Cardiac septum (tissue), 1 donor: ENCODE measurements at regions not wholly inside any gene's neighbourhood (a gene's known extent, or its start where the extent isn't known, plus 50 kb on each side); places are given as distances from the start of the nearest gene placed in this dataset.

ENCODE experiments used
- DNase-seq: peaks from one replicate; pipeline ENCODE4 v3.0.0-alpha.2; 2020; ENCODE audit warnings: low spot score
- intact Hi-C: fragments of 100-400 bp; cut with DNase I; formaldehyde crosslinking; loops from one replicate; pipeline ENCODE4 v1.14.0; 2022
- donor health status: DM: no; HTN: no; CAD: no.

- intact Hi-C loops, result no loop called here
- DNase-seq, result no peak
These were observed 325.9 kb upstream of the SORCS1 start for GRCh38 chr10:107490389-107490788.

- no peak for DNase-seq
- intact Hi-C loops, result no loop called here
These were observed 322.8 kb upstream of the SORCS1 start for GRCh38 chr10:107487284-107487683.

GRCh38 chr10:107485019-107485418, 320.5 kb upstream of the SORCS1 start:
- DNase-seq, result no peak
- intact Hi-C loops, result no loop called here

GRCh38 chr10:107481881-107482280, 317.4 kb upstream of the SORCS1 start:
- intact Hi-C loops, result no loop called here
- DNase-seq, result no peak

- intact Hi-C loops, result no loop called here
- no peak for DNase-seq
These were observed 316.7 kb upstream of the SORCS1 start for GRCh38 chr10:107481224-107481623.

- DNase-seq, result no peak
- intact Hi-C loops, result no loop called here
These were observed 316.3 kb upstream of the SORCS1 start for GRCh38 chr10:107480781-107481180.

GRCh38 chr10:107477266-107477665, 312.8 kb upstream of the SORCS1 start:
- intact Hi-C loops, result no loop called here

GRCh38 chr10:107476408-107476807, 311.9 kb upstream of the SORCS1 start:
- intact Hi-C loops, result no loop called here
- DNase-seq, result no peak

More at GRCh38 chr10:107477266-107477665, 312.8 kb upstream of the SORCS1 start:
- DNase-seq, result no peak

- no peak for DNase-seq
- intact Hi-C loops, result no loop called here
These were observed 310.1 kb upstream of the SORCS1 start for GRCh38 chr10:107474650-107475049.

GRCh38 chr10:107473225-107473624, 308.7 kb upstream of the SORCS1 start:
- intact Hi-C loops, result no loop called here
- no peak for DNase-seq

- intact Hi-C loops, result no loop called here
- no peak for DNase-seq
These were observed 307.4 kb upstream of the SORCS1 start for GRCh38 chr10:107471911-107472310.

- intact Hi-C loops, result no loop called here
- DNase-seq, result no peak
These were observed 289.1 kb upstream of the SORCS1 start for GRCh38 chr10:107453561-107453960.

- DNase-seq, result no peak
- intact Hi-C loops, result no loop called here
These were observed 286.5 kb upstream of the SORCS1 start for GRCh38 chr10:107451047-107451446.

- intact Hi-C loops, result no loop called here
- no peak for DNase-seq
These were observed 285.6 kb upstream of the SORCS1 start for GRCh38 chr10:107450056-107450455.

GRCh38 chr10:107444443-107444842, 279.9 kb upstream of the SORCS1 start:
- no peak for DNase-seq
- intact Hi-C loops, result no loop called here

- intact Hi-C loops, result no loop called here
- no peak for DNase-seq
These were observed 279.3 kb upstream of the SORCS1 start for GRCh38 chr10:107443813-107444212.

GRCh38 chr10:107443326-107443725, 278.8 kb upstream of the SORCS1 start:
- DNase-seq, result no peak
- intact Hi-C loops, result no loop called here

- DNase-seq, result no peak
- intact Hi-C loops, result no loop called here
These were observed 277.6 kb upstream of the SORCS1 start for GRCh38 chr10:107442035-107442505.

- intact Hi-C loops, result no loop called here
These were observed 276.2 kb upstream of the SORCS1 start for GRCh38 chr10:107440741-107441140.

GRCh38 chr10:107437921-107438320, 273.4 kb upstream of the SORCS1 start:
- DNase-seq, result no peak
- intact Hi-C loops, result no loop called here

More at GRCh38 chr10:107440741-107441140, 276.2 kb upstream of the SORCS1 start:
- DNase-seq, result no peak

GRCh38 chr10:107436568-107436967, 272.1 kb upstream of the SORCS1 start:
- intact Hi-C loops, result no loop called here
- no peak for DNase-seq

- no peak for DNase-seq
These were observed 270.3 kb upstream of the SORCS1 start for GRCh38 chr10:107434854-107435253.

More at GRCh38 chr10:107434854-107435253, 270.3 kb upstream of the SORCS1 start:
- intact Hi-C loops, result no loop called here
